HG02981 (cell line): ENCODE measurements at regions not wholly inside any gene's neighbourhood (a gene's known extent, or its start where the extent isn't known, plus 50 kb on each side); places are given as distances from the start of the nearest gene placed in this dataset.

Experiments used
- ATAC-seq: cut with Tn5 transposase; IDR thresholded peaks from one replicate; pipeline ENCODE4 v1.9.1; 2021; ENCODE audit warnings: mild to moderate bottlenecking, moderate library complexity; ENCODE audit not compliant: unreplicated experiment

DNA sequence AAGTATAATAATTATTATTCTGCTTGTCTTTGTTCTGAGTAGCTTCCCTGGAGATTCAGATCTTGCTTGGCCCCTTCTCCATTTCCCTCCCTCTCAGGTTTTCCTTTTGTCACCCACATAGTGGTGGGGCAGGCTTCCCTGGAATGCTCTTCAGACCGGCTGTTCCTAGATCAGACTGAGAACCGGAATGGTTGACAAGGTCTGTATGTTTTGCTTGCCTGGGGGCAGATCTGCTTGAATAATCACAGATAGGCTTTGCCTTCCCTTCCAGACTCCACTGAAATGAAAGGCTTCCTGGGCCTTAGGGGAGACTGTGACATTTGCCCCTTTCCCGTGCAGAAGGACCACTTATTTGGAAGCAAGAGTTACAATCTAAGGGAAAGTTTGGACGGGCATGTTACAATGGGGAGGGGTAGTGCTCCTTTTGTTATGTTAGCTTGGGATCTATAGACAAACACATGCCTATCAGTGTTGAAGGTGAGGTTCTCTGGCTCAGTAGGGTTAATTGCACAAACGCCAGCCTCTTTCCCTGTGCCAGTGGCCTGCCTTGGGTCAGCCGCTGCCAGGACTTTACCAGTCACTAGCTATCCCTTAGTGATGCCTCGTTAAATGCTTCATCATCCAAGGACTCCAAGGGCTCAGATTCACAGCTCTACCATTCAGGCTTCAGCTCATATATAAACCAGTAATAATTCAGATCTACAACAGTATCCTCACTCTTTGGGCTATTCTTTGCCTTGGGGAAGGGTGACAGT is 178.6 kb downstream of the SNAPC1 start:
- ATAC-seq, result no peak

DNA sequence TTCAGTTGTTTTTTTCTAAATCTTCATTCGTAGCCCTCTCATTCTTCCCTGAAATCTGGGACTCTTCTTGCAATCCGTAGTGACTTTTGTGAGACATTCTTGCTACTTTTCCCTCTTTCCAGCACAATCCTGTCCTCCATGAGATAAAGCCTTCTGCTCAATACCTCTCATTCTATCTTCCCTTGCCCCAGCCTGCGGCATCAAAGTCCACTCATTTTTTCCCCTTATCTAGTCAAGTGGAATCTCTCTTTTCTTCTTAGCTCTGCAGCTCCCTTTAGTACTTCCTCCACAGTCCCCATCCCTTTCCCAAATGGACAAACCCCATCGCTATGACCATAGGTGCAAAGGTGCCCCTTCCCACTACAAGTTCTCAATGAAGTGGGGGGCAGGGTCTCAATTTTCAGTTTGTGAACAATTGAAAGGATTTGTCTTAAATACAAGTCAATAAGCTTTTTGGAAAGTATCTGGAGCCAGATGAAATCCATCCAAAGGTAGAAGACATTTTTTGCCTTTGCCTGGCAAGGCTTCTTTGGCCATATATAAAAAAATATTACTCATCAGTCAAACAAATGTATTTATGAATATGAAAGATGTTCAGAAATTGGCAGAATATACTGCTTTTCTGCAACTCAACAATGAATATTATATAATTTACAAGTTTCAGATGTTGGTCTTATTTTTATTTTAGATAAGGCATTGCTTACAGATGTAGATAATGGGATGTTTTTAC is 179.4 kb downstream of the SNAPC1 start:
- no peak for ATAC-seq

DNA sequence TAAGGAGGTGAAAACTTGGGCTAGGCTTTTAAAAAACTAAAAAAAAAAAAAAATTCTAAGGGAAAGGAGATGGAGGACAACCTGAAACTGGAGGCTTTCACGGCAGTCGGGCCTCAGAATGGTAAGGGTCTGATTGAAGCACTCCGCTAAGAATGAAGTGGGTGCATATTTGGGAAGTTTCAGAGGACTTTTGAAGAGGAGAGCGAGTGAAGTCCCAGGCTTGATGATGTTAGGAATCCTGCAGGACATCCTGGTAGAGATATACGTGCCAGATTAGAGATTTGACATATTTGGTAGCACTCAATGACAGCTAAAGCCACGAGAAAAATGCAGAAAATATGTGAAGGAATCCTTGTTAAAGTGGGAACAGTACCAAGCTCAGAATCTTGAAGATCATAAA is 186.2 kb downstream of the SNAPC1 start:
- ATAC-seq, result no peak

DNA sequence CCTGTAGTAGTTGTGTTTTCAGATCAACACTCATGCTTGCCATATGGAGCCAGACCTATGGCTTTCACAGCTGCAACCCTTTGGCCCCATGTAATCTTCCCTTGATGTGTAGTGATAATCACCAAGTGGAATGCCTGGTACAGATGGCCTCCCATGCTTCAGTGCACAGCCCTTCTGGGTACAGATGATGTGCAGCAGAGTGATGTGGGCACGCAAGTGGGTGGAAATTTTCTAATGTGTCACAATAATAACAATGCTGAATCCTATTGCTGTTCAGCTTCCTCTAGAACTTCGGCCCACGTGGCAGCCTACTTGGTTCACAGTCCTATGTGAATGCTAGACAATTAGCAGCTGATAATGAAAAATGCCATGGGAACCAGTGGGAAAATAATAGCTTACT is 188.1 kb downstream of the SNAPC1 start:
- ATAC-seq, result no peak

DNA sequence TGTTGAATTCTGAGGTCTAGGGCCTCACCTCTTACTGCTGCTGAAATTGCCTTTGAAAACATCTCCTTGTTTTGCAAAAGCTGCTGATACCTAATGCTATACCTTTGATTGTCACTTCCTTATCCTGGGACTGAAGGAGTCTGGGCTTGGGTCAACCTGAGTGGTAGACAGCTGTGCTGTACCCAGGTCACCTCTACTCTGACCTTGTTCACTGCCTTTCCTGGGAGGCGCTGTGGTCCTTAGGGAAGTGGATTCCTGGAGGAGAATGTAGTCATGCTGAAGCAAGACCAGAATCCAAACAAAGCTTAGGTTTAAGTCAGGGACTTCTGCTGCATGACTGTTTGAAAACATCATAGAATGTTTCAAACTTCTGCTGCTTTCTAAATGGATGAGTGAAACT is 191.4 kb downstream of the SNAPC1 start:
- no peak for ATAC-seq

DNA sequence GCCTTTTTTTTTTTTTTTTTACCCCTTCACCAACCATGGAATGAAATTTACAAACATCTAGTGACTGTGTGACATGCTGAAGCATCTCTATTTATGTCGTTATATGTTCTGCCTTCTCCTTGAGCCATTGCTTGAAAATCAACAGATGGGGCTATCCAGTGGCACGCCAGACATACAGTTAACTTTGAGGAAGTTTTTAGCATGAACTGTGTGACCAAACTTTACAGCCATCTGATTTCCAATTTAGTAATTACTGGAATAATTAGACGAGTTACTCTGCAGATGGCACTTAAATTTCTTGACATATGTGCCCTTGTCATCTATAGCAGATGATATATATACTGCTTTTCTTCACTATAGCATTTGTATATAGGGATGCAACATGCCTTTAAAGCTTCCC is 192.1 kb downstream of the SNAPC1 start:
- ATAC-seq, result no peak

DNA sequence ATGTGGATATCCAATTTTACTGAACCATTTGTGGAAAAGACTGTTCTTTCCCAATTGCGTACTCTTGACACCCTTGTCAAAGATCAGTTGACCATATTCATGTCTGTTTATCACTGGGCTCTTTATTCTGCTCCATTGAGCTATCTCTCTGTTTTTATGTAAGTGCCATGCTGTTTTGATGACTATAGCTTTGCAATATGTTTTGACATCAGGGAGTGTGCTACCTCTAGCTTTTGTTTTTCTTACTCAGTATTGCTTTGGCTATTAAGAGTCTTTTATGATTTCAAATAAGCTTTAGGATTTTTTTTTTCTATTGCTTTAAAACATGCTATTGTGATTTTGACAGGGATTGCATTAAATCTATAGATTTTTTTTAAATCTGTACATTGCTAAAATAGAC is 194.3 kb downstream of the SNAPC1 start:
- ATAC-seq, result no peak

DNA sequence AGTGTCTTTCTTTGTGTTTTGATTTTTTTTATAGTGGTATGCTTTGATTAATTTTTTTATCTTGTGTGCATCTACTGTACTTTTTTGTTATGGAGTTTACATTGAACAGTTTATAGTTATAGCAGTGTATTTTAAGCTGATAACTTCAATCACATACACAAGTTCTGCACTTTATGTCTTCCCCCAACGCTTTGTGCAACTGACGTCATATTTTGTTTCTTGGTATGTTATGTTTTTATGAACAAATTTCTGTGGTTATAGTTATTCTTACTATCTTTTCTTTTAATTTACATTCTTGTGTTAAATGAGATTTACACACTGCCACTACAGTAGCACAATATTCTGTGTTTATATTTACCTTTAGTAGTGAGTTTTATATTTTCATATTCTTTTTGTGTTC is 197.1 kb downstream of the SNAPC1 start:
- ATAC-seq, result no peak

DNA sequence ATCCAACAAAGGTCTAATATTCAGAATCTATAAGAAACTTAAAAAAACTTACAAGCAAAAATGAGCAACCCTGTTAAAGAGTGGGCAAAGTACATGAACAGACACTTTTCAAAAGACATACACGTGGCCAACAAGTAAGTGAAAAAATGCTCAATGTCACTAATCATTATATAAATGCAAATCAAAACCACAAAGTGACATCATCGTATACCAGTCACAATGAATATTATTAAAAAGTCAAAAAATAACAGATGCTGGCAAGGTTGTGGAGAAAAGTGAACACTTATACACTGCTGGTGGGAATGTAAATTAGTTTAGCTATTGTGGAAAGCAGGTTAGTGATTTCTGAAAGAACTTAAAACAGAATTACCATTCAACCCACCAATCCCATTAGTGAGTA is 199.1 kb downstream of the SNAPC1 start:
- ATAC-seq, result no peak

DNA sequence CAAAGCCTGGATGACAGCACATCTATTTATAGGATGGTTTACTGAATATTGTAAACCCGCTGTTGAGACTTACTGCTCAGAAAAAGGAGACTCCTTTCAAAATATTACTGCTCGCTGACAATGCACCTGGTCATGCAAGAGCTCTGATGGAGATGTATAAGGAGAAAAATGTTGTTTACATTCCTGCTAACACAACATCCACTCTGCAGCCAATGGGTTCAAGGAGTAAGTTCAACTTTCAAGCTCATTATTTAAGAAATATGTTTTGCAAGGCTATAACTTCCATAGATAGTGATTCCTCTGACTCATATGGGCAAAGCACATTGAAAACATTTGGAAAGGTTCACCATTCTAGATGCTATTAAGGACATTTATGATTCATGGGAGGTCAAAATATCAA is 201.7 kb downstream of the SNAPC1 start:
- no peak for ATAC-seq

DNA sequence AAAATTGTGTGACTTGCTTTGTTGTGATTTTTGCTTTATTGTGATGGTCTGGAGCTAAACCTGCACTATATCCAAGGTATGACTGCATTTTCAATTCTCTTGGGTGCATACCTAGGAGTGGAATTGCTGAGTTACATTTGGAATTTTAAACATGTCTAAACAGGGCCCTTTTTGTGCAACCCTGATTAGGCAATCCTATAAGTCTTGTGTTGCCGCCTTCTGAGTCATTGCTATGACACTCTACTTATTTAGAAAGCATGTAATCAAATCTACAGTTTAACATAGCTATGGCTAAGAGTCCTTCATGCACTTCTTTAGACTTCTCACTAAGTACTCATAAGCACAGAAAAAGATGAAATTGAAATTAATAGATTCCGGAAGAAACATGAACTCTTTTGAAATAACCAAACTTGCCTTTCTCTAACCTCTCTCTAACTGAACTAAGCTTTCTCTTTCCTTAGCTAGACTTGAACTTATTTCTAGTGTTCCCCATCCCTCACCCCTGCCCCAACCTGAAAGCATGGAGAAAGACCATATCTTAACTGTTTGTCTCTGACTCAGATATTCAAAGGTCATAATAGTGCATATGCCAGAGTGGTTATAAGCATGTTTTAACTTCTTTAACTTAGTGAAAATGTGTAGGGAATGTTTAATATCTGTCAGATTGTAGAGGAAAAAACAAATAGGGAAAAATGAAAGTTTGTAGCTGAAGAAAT is 203.0 kb downstream of the SNAPC1 start:
- no peak for ATAC-seq

DNA sequence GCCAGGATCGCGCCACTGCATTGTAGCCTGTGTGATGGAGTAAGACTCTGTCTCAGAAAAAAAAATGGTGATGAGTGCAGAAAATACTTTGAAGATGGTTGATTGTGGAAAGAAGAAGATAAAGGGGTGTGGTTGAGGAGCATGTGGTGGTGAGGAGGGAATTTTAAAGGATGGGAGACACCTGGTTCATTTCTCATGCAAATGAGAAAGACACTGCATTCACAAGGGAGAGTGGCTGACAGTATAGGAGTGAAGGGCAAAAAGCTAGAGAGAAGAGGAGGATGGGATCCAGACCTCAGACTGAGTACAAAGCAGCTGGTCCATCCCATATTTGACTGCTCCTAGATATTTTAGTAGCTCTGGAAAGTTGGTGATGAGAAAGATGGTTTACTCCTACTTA is 206.0 kb downstream of the SNAPC1 start:
- ATAC-seq, result no peak

DNA sequence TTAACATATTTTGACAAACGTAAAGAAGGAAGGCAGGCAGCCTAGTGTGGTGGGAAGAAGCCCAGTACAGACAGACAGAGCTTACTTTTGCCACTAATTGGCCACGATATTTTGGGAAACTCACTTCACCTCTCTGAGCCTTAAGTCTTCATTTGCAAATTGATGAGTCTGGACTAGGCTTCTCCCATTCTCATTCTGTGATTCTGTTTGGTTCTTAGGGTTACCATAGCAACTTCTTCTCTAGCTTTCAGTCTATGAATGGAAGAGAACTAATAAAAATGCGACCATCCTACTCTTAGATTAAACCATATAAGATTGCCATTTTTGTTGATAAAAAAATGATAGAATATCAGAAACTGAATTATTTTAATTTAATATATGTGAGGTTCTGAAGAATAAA is 210.5 kb downstream of the SNAPC1 start:
- ATAC-seq, result no peak

DNA sequence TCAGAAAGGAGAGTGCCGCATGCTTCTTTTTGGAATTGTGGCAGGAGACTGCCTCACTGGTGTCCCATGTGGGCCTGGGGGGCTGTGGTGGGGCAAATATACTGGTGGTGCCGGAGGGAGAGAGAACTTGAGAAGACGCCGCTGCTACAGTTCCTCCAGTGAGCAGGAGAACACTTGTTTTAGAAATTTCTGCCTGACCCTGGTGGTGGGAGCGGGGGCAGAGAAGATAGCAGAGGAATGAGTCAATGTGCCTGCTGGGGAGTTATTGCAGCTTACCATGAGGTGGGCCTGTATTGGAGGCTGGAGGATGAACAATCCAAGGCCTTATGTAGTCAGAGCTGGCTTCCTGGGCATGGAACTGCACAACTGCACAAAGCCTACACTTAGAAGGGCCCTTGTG is 211.8 kb downstream of the SNAPC1 start:
- ATAC-seq, result no peak

DNA sequence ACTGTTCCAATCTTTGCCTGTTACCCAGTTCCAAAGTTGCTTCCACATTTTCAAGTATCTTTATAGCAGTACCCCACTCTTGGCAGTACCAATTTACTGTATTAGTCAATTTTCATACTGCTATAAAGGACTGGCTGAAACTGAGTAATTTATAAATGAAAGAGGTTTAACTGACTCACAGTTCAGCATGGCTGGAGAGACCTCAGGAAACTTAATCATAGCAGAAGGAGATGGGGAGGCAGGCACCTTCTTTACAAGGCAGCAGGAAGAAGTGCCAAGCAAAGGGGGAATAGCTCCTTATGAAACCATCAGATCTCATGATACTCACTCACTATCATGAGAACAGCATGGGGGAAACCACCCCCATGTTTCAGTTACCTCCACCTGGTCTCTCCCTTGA is 215.0 kb downstream of the SNAPC1 start:
- no peak for ATAC-seq

DNA sequence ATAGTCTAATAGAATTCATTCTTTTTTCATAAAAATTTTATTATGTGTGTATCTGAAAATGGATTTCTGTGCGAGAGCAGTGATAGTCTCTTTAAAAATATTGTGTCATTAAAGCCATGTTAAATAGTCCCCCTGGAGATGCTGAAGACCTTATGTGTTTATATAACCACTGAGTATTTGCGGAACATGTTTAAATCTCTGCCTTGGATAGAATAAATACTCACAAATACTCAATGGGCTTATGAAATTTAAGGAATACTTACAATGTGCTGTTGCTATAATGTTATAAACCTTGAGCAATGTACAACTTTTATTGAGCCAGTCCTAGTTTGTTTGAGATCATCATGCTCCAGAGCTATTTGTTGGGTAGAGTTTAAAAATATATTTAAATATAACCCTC is 226.0 kb downstream of the SNAPC1 start:
- no peak for ATAC-seq

DNA sequence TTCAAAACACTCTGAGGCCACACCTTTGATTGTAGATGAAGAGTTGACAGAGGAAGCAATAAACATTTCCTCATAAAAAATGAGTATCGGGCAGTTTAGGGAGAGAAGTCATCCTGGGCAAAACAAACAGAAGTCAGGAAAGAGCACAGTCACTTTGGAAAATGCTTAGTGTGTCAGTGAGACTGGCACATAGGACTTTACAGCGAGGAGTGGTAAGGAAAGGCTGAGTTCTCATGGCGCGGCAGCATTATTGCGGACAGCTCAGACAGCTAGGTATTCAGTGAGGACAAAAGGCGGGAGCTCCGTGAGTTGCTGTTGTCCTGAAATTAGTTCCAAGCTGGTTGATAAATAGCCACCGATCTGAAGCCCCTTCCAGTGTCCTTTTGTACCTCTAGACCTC is 229.9 kb downstream of the SNAPC1 start:
- ATAC-seq, result no peak

DNA sequence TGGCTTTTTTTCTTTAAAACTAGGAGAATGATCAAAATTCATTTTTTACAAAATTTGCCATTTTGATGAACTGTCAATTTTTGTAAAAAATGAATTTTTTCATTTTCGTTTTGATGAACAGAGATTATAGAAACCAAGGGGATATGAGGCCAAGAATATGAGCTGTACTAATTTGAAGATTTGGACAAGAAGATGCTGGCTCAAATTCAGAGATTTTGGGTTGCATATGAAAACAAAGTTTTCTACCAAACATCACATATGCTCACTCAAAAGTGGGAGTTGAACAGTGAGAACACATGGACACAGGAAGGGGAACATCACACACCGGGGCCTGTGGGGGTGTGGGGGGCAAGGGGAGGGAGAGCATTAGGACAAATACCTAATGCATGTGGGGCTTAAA is 230.7 kb downstream of the SNAPC1 start:
- ATAC-seq, result no peak

DNA sequence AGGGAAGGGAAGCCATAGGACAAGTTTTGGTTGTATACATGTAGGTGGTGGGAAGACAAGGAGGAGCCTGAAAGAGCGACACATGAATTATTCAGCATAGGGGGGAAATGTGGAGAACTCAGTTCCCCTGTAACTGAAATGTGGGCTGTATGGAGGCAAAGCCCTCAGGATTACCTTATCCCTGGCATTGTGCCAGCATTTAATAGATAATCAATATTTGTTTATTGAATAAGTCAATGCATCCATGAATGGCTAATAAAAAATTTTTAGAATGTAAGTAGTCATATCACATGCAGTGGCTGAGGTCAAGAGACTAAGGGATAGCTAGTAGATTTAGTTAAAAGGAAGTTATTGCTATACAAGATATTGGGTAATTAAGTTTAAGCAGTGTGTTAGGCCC is 232.4 kb downstream of the SNAPC1 start:
- no peak for ATAC-seq

DNA sequence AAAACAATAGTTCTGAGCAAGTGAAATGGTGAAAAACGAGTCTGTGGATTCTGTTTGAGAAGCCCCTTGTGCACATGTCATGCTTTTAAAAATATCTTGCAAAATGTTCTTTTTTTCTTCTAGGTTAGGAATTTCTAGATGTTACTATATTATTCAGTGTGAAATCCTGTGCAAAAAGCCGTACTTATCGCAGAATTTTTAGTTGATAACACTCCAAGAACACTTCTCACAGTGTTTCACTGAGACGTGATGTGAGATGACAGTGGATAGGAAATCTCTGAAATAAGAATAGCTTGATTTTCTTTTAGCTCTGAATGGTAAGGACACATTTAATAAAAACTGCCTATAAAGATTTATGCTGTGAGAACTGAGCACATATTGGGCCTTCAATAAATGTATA is 234.5 kb downstream of the SNAPC1 start:
- ATAC-seq, result no peak

DNA sequence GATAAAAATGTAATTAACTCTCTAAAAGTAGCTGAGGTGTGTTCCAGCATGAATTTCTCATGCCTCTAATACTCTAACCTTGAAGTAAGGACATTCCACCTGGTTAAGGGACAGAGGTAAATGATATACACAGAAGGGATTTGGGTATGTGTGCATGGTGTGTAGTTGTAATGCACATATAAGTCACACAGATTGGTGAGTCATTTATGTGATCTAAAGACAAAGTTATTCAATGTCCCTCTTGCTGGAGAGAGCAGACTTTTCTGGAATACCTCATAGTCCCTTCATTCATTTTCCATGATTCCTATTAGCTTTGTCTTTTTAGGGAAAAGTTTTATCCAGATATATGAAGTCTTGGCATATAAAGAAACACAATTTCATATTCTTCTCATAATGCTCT is 234.9 kb downstream of the SNAPC1 start:
- ATAC-seq, result no peak

DNA sequence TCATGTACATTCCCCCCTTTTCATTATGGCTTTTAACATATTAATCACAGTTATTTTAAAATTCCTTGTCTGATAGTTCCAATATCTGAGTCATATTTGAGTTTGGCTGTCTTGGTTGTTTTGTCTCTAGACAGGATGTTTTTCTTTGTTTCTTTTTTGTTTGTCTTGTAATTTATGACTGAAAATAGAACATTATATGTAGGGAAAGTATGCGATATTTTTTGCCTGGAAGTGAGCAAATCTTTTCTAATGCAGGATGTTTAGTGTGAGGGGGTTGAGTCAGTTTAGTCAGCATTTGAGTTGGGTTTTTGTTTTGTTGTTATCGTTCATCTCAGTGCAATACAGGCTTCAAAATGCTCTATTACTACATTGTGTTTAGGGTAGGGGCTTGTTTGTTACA is 239.7 kb downstream of the SNAPC1 start:
- ATAC-seq, result no peak
